HL-60 (cell line): ENCODE measurements at regions not wholly inside any gene's neighbourhood (a gene's known extent, or its start where the extent isn't known, plus 50 kb on each side); places are given as distances from the start of the nearest gene placed in this dataset.

ENCODE experiments used
- GABPA ChIP-seq: IDR thresholded peaks from 2 replicates; pipeline ENCODE4 v1.6.1; 2012; ENCODE audit warnings: low read depth
- POLR2AphosphoS5 ChIP-seq: IDR thresholded peaks from 2 replicates; pipeline ENCODE4 v1.6.1; 2012; ENCODE audit warnings: low read depth
- REST ChIP-seq: IDR thresholded peaks from 2 replicates; pipeline ENCODE4 v1.6.1; 2012; ENCODE audit warnings: low read depth; ENCODE audit not compliant: insufficient replicate concordance
- TF ChIP-seq, protein P1 (sequence below): IDR thresholded peaks from one replicate; pipeline ENCODE4 v1.5.1; 2011; ENCODE audit warnings: low read length, control low read depth, inconsistent platforms; ENCODE audit not compliant: insufficient read depth

- TF ChIP-seq, protein P1, sequence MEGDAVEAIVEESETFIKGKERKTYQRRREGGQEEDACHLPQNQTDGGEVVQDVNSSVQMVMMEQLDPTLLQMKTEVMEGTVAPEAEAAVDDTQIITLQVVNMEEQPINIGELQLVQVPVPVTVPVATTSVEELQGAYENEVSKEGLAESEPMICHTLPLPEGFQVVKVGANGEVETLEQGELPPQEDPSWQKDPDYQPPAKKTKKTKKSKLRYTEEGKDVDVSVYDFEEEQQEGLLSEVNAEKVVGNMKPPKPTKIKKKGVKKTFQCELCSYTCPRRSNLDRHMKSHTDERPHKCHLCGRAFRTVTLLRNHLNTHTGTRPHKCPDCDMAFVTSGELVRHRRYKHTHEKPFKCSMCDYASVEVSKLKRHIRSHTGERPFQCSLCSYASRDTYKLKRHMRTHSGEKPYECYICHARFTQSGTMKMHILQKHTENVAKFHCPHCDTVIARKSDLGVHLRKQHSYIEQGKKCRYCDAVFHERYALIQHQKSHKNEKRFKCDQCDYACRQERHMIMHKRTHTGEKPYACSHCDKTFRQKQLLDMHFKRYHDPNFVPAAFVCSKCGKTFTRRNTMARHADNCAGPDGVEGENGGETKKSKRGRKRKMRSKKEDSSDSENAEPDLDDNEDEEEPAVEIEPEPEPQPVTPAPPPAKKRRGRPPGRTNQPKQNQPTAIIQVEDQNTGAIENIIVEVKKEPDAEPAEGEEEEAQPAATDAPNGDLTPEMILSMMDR: no peak
- TF ChIP-seq POLR2AphosphoS5: no peak
- TF ChIP-seq GABPA: no peak
- TF ChIP-seq REST: no peak
Measured at GRCh38 chr3:72298201-72299152, 513.5 kb upstream of the PROK2 start.
